DMS53 treated with DMSO at 0.1 percent for 48 hours (cell line): ENCODE measurements at regions not wholly inside any gene's neighbourhood (a gene's known extent, or its start where the extent isn't known, plus 50 kb on each side); places are given as distances from the start of the nearest gene placed in this dataset.
A peak's percentile ranks its signal among the peaks of the same experiment; 100 is the strongest.

Experiments
- DNase-seq: peaks from one replicate; lab custom pipeline; 2025; ENCODE audit not compliant: unreplicated experiment; lab: John Stamatoyannopoulos, UW

- DNase-seq, result no peak
Measured at GRCh38 chr9:94159069-94159939, 75.0 kb downstream of the PTPDC1 start.

- DNase-seq, result no peak
Measured at GRCh38 chr9:94160594-94161501, 76.6 kb downstream of the PTPDC1 start.

GRCh38 chr9:94161673-94162072 is 77.4 kb downstream of the PTPDC1 start:
- DNase-seq, result no peak

DNA sequence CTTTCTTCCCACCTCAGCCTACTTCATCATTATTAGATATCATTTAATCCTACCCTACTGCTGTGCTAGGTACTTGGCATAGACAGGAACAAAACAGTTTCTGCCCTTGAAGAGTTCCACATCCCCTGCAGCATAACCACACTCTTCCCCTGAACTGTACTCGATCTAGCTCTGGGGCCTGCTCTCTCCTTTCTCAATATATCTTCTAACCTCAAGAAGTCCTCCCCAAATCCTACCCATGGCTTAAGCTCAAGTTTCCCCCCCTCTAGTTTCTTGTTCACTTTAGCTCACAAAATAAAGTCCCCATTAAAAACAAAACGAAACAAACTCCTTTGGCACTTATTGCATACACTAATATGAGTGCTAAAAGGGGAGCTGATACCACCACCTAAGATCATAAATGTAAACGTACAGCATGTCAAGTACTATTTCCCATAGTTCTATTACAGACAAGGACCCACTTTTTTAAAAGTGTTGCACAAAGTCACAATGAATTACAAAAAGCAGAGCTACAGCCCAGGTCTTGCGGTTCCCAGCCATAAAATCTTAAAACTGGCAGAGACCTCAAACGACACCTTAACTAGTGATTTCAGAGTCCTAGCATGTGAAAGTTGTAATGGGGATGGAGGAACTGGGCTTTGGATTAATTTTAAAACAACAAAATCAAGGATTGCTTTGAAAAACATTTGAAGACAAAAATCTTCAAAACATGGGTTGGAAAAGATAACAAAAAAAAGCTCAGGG is 80.7 kb downstream of the PTPDC1 start:
- DNase-seq, result no peak

GRCh38 chr9:94165592-94166235 is 81.5 kb downstream of the PTPDC1 start:
- DNase-seq, result peak; percentile 90

DNA sequence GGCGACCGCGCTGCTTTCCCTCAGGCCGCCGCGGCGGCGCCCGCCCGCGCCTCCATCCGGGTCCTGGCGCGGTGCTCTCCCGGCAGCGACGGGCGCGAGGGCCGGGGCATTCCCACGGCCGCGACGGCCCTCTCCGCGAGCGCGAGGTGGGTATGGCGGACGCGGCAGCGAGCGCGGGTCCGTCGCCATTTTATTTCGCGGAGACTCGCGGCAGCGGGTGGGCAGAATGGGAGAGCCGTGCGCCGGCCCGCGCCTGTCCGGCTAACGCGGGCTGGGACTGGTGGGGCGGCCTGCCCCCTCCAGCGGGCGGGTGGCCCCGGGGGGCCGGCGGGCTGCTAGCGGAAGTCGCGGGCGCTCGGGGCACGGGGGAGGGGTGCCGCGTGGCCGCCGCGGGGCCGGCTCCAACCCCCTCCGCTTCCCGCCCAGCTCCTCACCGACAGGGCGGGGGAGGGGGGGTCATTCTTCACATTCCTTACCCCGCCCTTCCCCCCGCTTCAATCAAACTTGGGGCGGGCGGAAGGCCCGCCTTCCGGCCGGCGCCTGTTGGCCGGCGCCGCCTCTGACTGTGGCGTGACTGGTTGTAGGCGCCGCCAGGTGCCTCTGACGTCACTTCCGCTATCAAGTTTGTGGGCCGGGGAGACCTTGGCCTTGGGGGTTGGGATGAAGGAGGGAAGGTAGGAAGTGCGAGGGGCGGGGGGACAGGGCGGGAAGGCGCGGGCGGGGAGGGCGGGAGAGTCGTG is 82.1 kb downstream of the PTPDC1 start:
- peak; percentile 88 for DNase-seq

DNA sequence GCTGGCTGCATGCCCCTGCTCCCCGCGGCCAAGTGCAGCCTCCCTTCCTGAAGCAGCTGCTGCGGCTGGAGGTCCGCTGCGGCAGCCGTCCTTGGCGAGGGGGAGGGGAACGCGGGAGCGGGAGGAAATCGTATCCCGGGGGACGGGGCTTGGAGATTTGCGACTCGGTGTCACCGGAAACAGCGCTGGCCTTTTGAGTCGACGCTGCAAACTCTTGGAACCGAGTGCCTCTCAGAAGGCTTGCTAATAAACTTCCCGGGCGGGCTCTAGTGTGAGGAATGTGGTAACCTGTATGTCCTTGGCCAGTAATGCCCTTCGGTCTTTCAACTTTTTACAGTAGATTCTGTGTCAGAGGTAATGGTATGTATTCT is 82.7 kb downstream of the PTPDC1 start:
- DNase-seq, result no peak

- DNase-seq, result no peak
Measured at GRCh38 chr9:94167376-94167890, 83.2 kb downstream of the PTPDC1 start.

- DNase-seq, result no peak
Measured at GRCh38 chr9:94168203-94169000, 84.1 kb downstream of the PTPDC1 start.

DNA sequence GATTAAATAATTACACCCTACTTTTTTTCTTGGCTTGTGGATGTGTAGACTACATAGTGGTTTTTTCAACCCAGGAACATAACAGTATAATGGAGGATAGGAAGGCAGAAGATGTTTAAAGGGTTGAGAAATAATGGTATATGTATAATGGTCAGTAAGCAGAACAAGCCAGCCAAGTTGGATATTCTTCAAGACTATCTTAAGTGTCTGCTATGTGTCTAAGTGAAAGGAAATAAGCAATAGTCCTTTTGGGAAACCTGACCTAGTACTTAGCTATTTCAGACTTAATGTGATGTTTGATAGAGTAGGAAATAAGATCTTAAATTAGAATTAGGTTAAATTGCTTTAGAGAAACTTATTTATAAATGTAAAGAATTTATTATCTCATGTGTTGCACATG is 85.7 kb downstream of the PTPDC1 start:
- DNase-seq, result no peak

DNA sequence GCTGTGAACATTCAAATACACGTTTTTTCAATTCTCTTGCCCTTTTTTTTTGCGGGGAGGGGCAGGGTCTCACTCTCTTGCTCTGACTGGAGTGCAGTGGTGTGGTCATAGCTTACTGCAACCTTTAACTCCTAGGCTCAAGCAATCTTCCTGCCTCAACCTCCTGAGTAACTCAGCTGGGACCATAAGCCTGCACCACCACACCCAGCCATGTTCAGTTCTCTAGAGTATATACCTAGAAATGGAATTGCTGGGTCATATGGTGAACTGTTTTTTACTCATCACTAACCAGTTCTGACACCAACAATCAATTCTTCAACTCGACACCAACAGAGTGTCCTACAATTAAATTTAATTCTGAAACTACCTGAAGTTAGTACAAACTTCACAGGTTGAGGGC is 85.5 kb upstream of the ZNF169 start:
- no peak for DNase-seq

- DNase-seq, result no peak
Measured at GRCh38 chr9:94174164-94174563, 84.9 kb upstream of the ZNF169 start.

DNA sequence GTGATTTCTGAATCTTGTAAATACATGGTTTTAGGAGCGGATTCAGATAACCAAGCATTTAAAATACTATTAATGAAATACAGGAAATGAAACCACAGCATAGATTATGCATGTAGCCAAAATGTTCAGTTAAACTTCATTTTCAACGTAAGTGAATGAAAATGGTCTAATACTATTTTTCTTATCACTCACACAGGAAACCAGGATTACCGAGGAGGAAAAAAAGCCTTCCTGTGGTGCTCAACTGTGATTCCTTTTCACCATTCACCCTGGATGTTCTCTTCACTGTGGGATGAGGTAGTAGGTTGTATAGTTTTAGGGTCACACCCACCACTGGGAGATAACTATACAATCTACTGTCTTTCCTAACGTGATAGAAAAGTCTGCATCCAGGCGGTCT is 83.4 kb upstream of the ZNF169 start:
- DNase-seq, result no peak

DNA sequence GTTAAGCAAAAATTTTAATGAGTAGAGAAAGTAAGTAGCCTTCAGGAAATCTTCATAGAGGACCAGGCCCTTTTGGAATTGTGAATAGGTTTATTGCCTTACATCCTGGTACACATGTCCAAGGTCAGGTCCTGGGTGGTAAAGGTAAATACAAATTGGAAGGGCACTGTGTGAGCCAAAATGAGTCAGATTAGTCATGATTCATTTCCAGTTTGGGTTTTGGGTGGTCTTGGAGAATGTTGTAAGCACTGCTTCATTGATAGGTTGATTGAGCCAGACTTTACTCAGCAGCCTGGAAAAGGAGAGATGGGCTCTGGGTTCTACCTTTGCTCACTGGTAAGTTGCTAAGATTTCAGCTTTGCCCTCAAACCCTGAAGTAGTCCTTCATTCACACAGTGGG is 82.5 kb upstream of the ZNF169 start:
- DNase-seq, result no peak

- DNase-seq, result no peak
Measured at GRCh38 chr9:94178927-94179326, 80.2 kb upstream of the ZNF169 start.

DNA sequence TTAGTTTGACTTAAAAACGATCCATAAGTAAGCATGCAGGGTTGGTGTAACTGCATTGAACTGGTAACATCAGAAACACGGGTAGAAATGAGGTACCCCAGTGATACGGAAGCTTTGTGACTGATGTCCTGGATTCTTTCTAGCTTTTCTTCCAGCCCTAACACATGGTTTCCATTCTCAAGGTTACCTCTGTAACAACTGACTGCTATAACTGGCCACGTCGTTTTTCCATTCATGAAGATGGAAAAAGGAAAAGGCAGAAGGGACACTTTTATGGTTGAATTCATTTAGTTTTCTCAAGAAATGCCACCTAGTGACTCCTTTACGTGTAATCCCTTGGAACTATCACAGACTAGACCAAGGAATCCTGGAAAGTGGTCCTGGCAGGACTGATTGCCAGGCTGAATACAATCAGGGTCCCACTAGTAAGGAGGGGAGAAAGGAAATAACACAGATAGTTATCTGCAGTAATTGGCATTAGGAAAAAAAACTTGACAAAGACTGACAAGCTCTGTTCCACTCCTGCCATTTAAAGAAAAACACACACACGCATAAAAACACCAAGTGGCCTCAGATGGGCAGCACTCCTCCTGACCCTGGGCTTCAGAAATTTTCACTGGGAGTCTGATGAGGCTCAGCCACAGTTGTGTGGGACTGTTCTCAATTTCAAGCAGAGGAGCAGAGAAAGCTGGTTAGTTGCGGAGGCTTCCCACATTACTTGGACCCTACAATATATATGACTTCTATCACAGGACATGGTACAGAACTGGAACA is 77.5 kb upstream of the ZNF169 start:
- DNase-seq, result no peak

DNA sequence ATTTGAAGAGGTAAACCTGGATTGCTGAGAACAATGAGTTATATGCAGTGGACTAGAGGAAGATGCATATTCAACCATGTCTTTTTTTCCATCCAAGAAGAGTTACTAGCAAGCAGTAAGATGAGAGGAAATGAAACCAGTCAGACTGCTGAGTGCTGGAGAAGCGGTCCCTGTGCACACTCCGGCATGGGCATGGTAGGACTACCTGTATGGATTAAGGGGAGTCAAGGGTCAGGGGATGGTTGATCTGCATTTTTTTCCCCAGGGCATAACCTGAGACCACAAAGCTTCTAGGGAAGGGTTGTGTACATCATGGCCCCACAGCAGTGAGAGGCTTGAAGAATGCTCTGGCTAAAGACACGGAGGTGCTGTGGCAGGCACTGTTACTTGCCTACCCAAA is 76.6 kb upstream of the ZNF169 start:
- DNase-seq, result no peak

DNA sequence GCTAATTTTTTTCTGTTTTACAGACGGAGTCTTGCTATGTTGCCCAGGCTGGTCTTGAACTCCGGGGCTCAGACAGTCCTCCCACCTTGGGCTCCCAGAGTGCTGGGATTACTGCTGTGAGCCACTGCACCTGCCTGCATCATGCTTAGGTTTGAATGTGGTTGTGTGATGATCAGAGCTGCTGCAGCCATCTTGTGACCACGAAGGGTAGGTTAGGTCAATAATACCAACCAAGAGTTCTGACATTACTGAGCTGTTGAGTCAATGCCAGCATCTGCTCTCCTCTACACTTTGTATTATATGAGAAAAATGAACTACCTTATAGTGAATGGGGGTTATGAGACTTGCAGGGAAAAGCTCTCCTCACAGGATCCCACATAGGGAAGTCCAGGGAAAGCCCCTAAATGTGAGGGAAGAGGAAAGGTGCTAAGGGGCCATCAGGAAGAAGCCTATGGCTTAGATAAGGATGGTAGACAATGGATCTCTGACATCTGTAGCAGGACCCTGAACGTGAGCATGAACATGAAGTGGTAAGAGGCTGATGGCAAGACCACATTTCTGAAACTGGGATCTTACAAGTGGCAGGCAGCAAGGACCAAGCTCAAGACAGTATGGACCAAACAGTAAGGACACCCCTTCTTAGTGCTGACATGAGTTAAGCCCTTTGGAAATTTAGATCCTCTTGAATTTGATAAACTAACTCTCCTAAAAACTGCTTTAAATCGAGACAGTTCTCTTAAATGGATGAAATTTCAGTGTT is 75.7 kb upstream of the ZNF169 start:
- no peak for DNase-seq
